ENCODE measurements at regions not wholly inside any gene's neighbourhood (a gene's known extent, or its start where the extent isn't known, plus 50 kb on each side); places are given as distances from the start of the nearest gene placed in this dataset.

DNA sequence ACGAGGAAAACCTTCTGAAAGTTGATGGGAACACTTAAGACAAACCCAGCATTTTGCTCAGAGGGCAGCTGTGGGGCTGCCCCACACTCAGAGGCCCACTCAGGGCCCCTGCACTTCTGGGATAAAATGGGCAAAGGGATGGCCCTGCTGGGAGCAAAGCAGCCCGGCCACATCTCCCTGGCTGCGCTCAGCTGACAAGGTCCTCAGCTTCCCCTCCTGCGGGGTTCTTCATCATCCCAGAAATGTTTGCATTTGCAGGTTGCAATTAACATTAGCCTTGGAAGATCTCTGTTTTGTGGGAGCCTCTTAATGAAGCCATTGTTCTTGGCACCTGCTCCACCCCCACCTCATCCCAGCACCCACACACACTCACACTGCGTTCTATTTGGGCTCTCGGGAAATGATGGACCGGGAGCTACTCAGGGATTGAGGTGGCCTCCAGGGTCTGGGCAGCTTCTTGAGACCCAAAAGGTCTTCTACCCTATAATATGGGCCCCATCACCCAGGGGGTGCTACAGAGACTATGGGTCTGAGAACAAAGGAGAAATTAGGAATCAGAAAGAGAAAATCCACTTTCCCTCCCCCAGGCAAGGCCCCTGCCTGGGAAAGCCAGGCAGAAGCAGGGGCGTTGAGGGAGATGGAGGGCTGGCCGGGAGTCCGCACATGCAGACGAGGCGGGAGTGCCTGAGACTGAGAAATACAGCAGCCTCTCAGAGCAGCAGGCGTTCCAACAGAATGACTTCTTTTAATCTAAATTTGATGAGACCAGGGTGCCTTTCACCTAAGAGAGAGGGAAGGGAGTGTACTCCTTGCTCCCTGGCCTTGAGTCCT, 53.7 kb upstream of the RPL38 start:
- DNase-seq = no peak

DNA sequence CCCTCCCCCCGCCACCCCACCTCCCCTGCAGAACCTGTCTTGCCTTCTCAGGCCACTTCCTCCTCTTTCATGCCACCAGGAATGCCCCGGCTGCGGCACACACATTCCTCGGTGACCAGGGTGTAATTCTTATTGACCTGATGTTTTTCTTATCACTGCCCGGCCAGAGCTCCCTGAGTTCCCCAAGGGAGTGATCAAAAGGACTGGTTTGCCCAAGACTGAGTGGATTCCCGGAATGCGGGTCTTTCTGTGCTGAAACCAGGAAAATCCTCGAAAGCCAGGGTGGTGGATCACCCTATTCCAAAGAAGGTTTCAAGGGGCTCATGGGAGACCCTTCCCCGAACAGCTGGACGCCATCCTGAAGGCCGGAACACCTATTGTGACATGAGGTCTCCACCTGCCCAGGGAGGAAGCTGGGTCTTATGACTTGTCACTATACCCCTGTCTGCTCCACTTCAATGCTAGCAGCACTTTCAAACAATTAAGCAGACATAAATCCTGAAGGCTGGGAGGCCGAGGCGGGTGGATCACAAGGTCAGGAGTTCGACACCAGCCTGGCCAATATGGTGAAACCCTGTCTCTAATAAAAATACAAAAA, 53.0 kb upstream of the RPL38 start:
- no peak for DNase-seq

DNA sequence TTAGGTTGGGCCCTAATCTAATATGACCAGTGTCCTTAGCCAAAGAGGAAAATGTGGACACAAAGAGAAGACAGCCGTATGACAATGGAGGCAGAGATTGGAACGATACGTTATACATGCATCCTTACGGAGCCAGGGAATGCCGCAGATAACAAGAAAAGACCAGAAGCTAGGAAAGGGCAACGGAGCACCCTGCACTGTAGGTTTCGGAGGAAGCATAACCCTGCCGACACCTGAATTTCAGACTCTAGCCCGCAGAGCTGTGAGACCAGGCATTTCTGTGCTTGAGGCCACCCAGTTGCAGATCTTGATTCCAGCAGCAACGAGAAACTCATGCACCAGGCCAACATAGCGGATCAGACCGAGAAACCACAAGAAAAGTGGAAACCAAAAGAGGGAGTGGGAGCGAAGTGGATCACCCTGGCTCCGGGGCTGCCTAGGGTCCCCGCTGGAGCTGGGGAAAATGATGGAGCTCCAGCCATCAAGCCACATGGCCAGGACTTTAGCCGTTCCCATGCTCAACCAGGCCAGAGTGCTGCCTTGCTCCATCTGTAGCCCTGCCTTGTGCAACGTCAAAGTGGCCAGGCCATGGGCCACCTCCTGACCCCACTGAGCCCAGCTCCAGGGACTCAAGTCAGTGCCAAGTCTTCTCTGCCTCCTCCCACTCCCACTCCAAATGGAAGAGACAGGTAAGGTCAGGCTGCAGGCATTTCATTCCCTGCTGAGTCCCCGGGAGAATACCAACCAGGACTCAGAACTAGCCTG, 51.7 kb upstream of the RPL38 start:
- no peak for DNase-seq

DNA sequence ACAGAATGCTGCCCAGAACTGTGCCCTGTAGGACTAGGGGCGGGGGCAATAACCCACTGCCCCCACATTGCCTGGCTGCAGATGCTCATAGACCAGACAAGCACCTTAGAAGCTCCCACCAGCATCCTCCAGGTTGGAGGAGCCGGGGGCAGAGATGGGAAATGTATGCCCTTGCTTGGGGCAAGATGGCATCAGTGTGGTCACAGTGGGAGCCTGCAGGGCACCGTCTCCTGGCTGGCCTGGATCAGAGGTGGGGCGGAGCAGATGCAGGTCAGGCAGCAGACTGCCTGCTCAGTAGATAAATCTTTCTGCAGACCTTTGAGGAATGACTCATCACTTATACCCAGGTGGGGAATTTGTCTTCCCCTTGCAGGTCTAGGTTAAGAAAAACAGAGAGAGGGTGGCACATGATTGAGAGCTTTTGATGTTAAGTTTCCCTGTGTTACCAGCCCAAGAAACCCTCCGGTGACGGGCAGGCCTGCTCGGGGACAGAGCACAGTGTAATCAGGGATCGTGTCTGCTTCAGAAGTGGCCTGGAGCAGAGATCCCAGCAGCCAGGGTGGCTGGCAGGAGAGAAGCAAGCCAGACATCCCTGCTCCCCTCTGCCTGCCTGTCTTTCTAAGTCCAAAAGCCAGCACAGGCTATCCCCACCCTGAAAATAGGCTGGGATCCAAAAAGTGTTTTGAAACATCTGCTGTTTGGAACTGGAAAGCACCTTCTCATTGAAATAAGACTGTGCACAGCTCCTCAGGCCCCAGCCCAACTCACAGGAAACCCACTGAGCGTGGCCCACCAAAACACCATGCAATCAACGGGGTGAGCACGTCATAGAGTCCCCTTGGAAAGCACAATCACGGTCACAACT, 50.7 kb upstream of the RPL38 start:
- no peak for DNase-seq

DNA sequence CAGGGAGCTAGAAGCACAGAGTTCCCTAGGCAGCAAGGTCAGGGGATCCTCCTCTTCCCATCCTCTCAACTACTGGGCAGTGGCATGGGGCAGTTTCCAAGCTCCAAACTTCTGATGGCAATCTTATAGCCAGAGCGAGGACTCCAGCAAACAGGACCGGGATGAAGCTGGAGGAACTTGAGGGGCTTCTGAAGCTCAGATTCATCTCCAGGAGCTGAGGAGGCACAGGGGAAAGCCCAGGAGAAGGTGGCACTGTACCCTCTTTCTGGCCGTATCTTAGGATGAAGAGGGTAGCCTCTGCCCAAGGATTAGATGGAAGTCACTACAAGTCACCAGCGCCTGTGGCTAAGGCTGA, 50.0 kb upstream of the RPL38 start:
- no peak for DNase-seq

Data from NCI-H2081 (cell line).